Body of pancreas (tissue), 4 donors: ENCODE measurements at regions not wholly inside any gene's neighbourhood (a gene's known extent, or its start where the extent isn't known, plus 50 kb on each side); places are given as distances from the start of the nearest gene placed in this dataset.

ENCODE experiments used
- ATAC-seq: fragments of 150-250 bp; one replicate; pipeline ENCODE4 v1.9.1; 2016
- DNase-seq, 4 donors: peaks; one replicate each; pipeline ENCODE4 v3.0.0-alpha.2; 2019
- H3K27ac ChIP-seq, 4 donors: fragments of 200-600 bp; sonication (generic); 1 replicate in 3 of 4; 2 replicates in 1 of 4; pipeline versions ENCODE4 v1.5.1 to v1.6.1; 2016 to 2019; ENCODE audit warnings: mild to moderate bottlenecking in 1 of 4, mixed read lengths in 1 of 4, moderate library complexity in 1 of 4
- H3K27me3 ChIP-seq, 2 donors: fragments of 200-600 bp; sonication (generic); one replicate each; pipeline ENCODE4 v1.6.0; 2016; ENCODE audit warnings: mild to moderate bottlenecking in 1 of 2
- H3K36me3 ChIP-seq, 2 donors: fragments of 200-600 bp; sonication (generic); replicated peaks in 1 of 2; 2 replicates each; pipeline ENCODE4 v1.5.1; 2016; ENCODE audit warnings: low read depth in 2 of 2; ENCODE audit not compliant: insufficient read depth in 1 of 2
- H3K4me1 ChIP-seq: fragments of 200-600 bp; sonication (generic); one replicate; pipeline ENCODE4 v1.6.0; 2016
- H3K4me3 ChIP-seq, 2 donors: fragments of 200-600 bp; sonication (generic); 1 replicate in 1 of 2; 2 replicates in 1 of 2; pipeline ENCODE4 v1.5.1; 2016 to 2019
- H3K9me3 ChIP-seq, 3 donors: fragments of 200-600 bp; sonication (generic); 1 replicate in 2 of 3; 2 replicates in 1 of 3; pipeline ENCODE4 v1.5.1; 2016
- POLR2A ChIP-seq, 3 donors: fragments of 450-650 bp; IDR thresholded peaks; one replicate each; pipeline ENCODE4 v1.6.1; 2016; ENCODE audit warnings: antibody characterized with exemption in 3 of 3, mild to moderate bottlenecking in 2 of 3
- WGBS, 2 donors: methylation state at CpG; one replicate each; pipeline ENCODE4 v1.1.5; 2017; 5-methylcytosine and 5-hydroxymethylcytosine counted together
- intact Hi-C: fragments of 100-400 bp; cut with DNase I; formaldehyde crosslinking; loops from one replicate; pipeline ENCODE4 v1.15.1; 2023
- TF ChIP-seq, protein P1 (sequence below), 7 experiments: fragments of 450-650 bp in 4 of 7; fragments of 200-600 bp in 3 of 7; sonication (generic) in 3 of 7; IDR thresholded peaks; one replicate each; pipeline ENCODE4 v1.5.1; 2016 to 2019; ENCODE audit warnings: antibody characterized with exemption in 7 of 7

DNA sequence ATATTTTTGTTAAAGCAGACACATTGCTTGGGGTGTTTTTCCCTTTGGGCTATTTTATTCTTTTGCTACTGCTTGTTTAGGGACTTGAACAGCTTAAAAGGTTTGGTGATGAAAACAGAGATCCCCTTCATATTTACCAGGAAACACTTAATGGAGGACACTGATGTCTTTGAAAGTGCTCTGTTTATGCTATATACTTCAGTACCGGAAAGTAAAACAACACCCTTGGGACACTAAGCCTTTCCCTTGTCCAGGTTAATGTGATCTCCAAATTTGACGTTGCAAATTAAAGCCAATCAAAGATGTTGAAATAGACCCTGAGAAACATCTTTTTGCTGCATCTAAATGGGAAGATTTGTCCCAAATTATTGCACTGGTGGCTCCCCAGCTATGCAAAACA is 564.6 kb upstream of the PKDCC start:
- Histone ChIP-seq H3K4me1 (no peaks in the 10 kb centered on the region), H3K4me3 (no peak overlapping the region), H3K27me3 (no peaks in the 10 kb centered on the region), H3K27ac (no peak overlapping the region), H3K36me3 (no peaks in the 10 kb centered on the region), H3K9me3 (no peaks in the 10 kb centered on the region)
- WGBS, 2 donors = 46 to 53% methylated on average over 2 of the region's 2 CpGs
- intact Hi-C loops = no loop called here
- no peak for ATAC-seq
- TF ChIP-seq, protein P1, sequence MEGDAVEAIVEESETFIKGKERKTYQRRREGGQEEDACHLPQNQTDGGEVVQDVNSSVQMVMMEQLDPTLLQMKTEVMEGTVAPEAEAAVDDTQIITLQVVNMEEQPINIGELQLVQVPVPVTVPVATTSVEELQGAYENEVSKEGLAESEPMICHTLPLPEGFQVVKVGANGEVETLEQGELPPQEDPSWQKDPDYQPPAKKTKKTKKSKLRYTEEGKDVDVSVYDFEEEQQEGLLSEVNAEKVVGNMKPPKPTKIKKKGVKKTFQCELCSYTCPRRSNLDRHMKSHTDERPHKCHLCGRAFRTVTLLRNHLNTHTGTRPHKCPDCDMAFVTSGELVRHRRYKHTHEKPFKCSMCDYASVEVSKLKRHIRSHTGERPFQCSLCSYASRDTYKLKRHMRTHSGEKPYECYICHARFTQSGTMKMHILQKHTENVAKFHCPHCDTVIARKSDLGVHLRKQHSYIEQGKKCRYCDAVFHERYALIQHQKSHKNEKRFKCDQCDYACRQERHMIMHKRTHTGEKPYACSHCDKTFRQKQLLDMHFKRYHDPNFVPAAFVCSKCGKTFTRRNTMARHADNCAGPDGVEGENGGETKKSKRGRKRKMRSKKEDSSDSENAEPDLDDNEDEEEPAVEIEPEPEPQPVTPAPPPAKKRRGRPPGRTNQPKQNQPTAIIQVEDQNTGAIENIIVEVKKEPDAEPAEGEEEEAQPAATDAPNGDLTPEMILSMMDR (IDR thresholded peaks at IDR 0.05) = no peak
- TF ChIP-seq POLR2A (IDR thresholded peaks at IDR 0.05) = no peak
- no peak for DNase-seq

DNA sequence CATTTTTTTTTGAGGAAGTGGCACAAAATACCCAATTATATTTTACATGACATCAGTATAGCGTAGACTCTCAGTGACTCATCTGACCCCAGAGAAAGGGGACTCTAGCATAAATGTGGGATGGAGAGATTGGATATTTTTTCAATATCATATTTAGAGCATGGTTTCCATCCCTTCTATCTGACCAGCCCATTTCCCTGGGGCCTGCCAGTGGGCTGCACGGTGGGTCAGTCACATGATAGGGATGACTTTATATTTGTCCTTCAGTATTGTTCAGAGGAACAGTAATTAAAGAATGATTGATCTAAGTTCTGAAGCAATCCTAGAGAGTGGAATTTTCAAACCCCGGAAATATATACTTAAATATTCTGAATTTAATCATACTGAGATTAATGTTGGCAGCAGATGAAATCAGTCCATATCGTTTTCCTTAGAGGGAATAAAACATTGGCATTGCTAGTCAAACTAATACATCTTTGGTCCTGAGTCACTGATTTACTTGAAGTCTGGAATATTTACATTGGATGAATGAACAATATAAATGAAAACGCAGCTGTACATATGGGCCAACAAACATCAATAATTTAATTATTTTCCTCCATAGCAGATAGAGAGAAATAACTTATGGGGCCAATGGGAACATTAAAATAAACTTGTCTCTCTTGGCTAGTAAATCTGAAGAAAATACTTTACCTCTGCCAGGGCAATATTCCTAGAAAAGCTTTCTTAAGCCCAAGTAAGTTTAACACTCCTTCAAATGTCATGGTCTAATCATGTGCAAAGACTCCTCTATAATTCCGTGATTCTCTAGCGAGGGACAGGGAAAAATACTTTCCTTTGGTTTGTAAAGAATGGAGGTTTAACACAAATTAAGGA is 563.6 kb upstream of the PKDCC start:
- no peaks in the 10 kb centered on the region for H3K36me3 ChIP-seq
- DNase-seq (no peak), ATAC-seq (no peak)

DNA sequence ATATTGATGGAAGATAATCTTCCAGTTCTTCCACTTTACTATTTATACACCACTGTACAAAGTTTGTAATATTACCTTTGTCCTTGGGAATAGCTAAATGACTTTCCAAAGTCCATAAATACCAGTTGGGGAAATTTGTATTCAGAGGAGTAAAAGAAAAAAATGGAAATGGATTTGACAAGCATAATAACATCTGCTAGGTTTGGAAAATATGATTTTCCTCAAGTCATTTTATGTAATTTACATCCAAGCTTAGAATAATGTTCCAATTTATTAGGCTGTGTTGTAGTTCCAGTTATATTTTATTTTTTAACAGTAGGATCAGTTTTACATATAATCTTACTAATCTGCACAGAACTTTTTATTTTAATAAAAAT is 563.0 kb upstream of the PKDCC start:
- H3K27me3 ChIP-seq = no peaks in the 10 kb centered on the region
- H3K9me3 ChIP-seq = no peaks in the 10 kb centered on the region
- no peaks in the 10 kb centered on the region for H3K4me1 ChIP-seq
- intact Hi-C loops = no loop called here
- no peak overlapping the region for H3K27ac ChIP-seq
- TF ChIP-seq POLR2A (IDR thresholded peaks at IDR 0.05) = no peak
- TF ChIP-seq, protein P1 (IDR thresholded peaks at IDR 0.05) = no peak
- DNase-seq = no peak
- H3K36me3 ChIP-seq = no peaks in the 10 kb centered on the region
- no peak overlapping the region for H3K4me3 ChIP-seq
- ATAC-seq = no peak

More for the DNA sequence above, 563.6 kb upstream of the PKDCC start:
- Histone ChIP-seq H3K27me3 (no peaks in the 10 kb centered on the region), H3K4me3 (no peak overlapping the region), H3K4me1 (no peaks in the 10 kb centered on the region), H3K9me3 (no peaks in the 10 kb centered on the region), H3K27ac (no peak overlapping the region)
- TF ChIP-seq, protein P1 (IDR thresholded peaks at IDR 0.05) = no peak
- no peak for TF ChIP-seq POLR2A (IDR thresholded peaks at IDR 0.05)
- intact Hi-C loops = no loop called here
- WGBS, 2 donors = 44 to 60% methylated on average over 7 of the region's 7 CpGs

DNA sequence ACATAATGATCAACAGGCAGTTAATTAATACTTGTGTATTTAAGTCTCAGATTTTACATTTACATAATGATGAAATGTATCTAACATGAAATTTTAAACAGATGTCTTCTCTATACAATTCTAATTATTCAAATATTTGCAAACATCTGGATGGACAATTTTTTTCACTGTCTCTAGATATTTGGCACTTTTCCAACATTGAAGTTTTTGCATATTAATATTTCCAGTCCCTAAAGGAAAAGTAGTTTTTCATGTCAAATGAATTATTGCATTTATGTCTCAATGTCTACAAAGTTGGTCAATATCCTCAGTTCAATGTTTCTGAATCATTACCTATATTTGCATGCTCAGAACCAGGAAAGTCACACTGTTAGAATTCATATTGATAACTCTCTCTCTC is 560.9 kb upstream of the PKDCC start:
- H3K27me3 ChIP-seq = no peaks in the 10 kb centered on the region
- no peaks in the 10 kb centered on the region for H3K4me1 ChIP-seq
- no peak for ATAC-seq
- TF ChIP-seq POLR2A (IDR thresholded peaks at IDR 0.05) = no peak
- TF ChIP-seq, protein P1 (IDR thresholded peaks at IDR 0.05) = no peak
- H3K4me3 ChIP-seq = no peak overlapping the region
- intact Hi-C loops = no loop called here
- H3K27ac ChIP-seq = no peak overlapping the region
- DNase-seq = no peak
- no peaks in the 10 kb centered on the region for H3K36me3 ChIP-seq
- no peaks in the 10 kb centered on the region for H3K9me3 ChIP-seq

DNA sequence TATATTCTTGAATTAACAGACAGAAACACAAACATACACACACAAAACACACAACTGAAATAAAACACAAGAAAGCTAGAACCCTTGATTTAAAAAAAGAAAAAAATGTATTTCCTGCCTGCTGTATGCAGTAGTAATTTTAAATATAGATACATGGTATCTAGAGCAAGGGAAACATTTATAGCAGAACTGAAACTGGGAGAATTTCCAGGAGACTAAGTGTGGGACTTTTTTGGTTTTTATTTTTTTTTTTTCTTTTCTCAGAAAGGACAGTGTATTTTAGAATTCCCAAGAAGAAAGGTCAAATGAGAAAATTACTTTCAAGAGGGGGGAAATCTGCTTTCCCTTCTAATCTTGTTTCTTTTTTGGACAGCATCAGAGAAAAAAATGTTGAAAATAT is 558.9 kb upstream of the PKDCC start:
- Histone ChIP-seq H3K4me3 (no peak overlapping the region), H3K9me3 (peaks cover 0 to under 1% (median 0%) of the 10 kb centered on the region in 3 donors), H3K4me1 (no peaks in the 10 kb centered on the region), H3K27me3 (no peaks in the 10 kb centered on the region), H3K36me3 (no peaks in the 10 kb centered on the region), H3K27ac (no peak overlapping the region)
- no peak for TF ChIP-seq POLR2A (IDR thresholded peaks at IDR 0.05)
- TF ChIP-seq, protein P1 (IDR thresholded peaks at IDR 0.05) = no peak
- ATAC-seq (no peak), DNase-seq (no peak)
- intact Hi-C loops = no loop called here
